GM12801 (cell line): ENCODE measurements at regions not wholly inside any gene's neighbourhood (a gene's known extent, or its start where the extent isn't known, plus 50 kb on each side); places are given as distances from the start of the nearest gene placed in this dataset.

Source experiments
- CTCF ChIP-seq: IDR thresholded peaks from one replicate; pipeline ENCODE4 v1.5.1; 2011; ENCODE audit warnings: control low read depth; ENCODE audit not compliant: insufficient read length; ENCODE audit errors: extremely low read depth

GRCh38 chr15:70262591-70263274 is 165.0 kb upstream of the TLE3 start:
- no peak for TF ChIP-seq CTCF

GRCh38 chr15:70262171-70262570 is 164.5 kb upstream of the TLE3 start:
- TF ChIP-seq CTCF, result no peak

- TF ChIP-seq CTCF, result no peak
These were observed 163.4 kb upstream of the TLE3 start for GRCh38 chr15:70261083-70261482.

- TF ChIP-seq CTCF, result no peak
These were observed 162.9 kb upstream of the TLE3 start for GRCh38 chr15:70260580-70260979.

- TF ChIP-seq CTCF, result no peak
These were observed 162.2 kb upstream of the TLE3 start for GRCh38 chr15:70259640-70260508.

- TF ChIP-seq CTCF, result no peak
These were observed 161.3 kb upstream of the TLE3 start for GRCh38 chr15:70259028-70259424.

GRCh38 chr15:70258369-70259027 is 160.8 kb upstream of the TLE3 start:
- no peak for TF ChIP-seq CTCF
